ENCODE measurements at regions not wholly inside any gene's neighbourhood (a gene's known extent, or its start where the extent isn't known, plus 50 kb on each side); places are given as distances from the start of the nearest gene placed in this dataset.

DNA sequence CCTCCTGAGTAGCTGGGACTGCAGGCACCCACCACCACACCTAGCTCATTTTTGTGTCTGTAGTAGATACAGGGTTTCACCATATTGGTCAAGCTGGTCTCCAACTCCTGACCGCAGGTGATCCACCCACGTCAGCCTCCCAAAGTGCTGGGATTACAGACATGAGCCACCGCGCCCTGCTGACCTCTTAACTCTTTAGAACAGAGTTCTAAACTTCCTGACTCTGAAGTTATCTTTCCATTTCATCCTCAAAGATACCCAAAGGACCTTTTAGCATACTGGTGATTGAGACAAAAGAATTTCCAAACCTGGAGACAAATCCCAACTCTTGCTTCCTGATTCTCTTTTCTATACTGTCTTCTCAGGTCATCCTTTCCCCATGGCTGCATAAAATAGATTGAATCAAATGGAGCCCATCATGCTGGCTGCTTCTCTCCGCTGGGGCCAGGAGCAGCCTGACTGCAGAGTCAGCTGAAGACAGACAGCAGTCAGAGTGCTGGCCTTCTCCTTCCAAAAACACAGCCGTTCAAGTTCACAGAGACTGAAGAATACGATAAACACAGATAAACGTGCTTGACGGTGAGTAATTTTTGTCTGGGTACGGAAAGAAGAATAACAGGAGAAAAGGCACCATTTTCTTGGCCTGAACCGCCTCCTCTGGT lies 76.5 kb upstream of the ATF7IP2 start:
- no peaks in the 10 kb centered on the region for H3K27me3 ChIP-seq (ENCODE audit: low read depth)
- no peaks in the 10 kb centered on the region for H3K36me3 ChIP-seq
- intact Hi-C loops (cut with DNase I) = no loop called here
- ATAC-seq (no peak), DNase-seq (no peak)
- no peak overlapping the region for H3K4me3 ChIP-seq
- H3K4me1 ChIP-seq = no peaks in the 10 kb centered on the region
- H3K9me3 ChIP-seq = no peaks in the 10 kb centered on the region
- no peak overlapping the region for H3K27ac ChIP-seq
- TF ChIP-seq, protein P1, sequence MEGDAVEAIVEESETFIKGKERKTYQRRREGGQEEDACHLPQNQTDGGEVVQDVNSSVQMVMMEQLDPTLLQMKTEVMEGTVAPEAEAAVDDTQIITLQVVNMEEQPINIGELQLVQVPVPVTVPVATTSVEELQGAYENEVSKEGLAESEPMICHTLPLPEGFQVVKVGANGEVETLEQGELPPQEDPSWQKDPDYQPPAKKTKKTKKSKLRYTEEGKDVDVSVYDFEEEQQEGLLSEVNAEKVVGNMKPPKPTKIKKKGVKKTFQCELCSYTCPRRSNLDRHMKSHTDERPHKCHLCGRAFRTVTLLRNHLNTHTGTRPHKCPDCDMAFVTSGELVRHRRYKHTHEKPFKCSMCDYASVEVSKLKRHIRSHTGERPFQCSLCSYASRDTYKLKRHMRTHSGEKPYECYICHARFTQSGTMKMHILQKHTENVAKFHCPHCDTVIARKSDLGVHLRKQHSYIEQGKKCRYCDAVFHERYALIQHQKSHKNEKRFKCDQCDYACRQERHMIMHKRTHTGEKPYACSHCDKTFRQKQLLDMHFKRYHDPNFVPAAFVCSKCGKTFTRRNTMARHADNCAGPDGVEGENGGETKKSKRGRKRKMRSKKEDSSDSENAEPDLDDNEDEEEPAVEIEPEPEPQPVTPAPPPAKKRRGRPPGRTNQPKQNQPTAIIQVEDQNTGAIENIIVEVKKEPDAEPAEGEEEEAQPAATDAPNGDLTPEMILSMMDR (IDR thresholded peaks at IDR 0.05) = no peak

DNA sequence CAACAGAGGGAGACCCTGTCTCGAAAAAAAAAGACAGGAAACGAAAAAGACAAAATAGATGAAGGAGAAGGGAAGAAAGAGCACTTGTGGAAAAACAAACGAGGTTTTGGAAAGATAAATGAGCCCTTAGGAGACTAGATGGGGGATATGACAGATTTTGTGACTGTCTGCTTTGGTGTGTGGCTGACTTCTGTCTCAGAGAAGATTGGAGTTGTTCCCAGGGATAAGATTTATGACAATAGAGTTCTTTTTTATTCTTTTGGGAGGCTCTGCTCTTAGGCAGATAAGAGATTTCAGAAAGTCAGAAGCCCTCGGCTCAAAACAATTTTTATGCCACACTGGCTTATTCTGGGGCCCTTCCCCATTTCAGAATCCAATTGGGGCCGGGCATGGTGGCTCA lies 73.9 kb upstream of the ATF7IP2 start:
- intact Hi-C loops (cut with DNase I) = no loop called here
- Histone ChIP-seq H3K27ac (no peak overlapping the region), H3K36me3 (no peaks in the 10 kb centered on the region), H3K4me3 (no peak overlapping the region), H3K4me1 (no peaks in the 10 kb centered on the region), H3K9me3 (no peaks in the 10 kb centered on the region), H3K27me3 (ENCODE audit: low read depth) (no peaks in the 10 kb centered on the region)
- DNase-seq (no peak), ATAC-seq (no peak)
- TF ChIP-seq, protein P1 (IDR thresholded peaks at IDR 0.05) = no peak

DNA sequence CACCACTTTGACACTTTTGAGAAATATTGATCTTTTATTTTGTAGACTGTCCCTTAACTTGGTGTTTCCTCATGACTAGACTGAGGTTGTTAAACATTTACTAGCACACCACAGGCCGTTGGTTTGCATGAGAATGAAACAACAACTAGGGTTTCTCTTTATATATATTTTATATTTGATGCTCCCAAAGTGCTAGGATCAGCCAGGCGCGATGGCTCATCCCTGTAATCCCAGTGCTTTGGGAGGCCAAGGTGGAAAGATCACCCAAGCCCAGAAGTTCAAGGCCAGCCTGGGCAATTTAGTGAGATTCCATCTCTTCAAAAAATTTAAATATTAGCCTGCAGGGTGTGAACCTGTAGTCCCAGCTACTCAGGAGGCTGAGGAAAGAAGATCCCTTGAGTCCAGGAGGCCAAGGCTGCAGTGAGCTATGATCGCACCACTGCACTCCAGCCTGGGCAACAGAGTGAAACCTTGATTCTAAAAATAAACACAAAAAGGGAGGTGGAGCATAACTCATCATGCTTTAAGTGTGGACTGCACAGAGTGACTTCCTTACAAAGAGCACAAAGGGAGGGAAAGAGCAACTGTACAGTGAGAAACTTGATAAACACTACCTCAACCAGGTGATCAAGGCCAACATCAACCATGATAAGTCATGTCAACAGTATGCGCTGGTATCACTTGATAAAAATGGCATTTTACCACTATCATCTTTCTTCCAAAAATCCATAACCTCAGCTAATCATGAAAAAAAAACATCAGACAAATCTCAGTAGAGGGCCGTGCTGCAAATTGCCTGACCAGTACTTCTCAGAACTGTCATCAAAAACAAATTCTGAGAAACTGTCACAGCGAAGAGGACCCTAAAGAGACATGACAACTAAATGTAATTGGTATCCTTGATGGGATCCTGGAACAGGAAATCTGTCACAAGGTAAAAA lies 72.8 kb upstream of the ATF7IP2 start:
- TF ChIP-seq, protein P1 (IDR thresholded peaks at IDR 0.05) = no peak

DNA sequence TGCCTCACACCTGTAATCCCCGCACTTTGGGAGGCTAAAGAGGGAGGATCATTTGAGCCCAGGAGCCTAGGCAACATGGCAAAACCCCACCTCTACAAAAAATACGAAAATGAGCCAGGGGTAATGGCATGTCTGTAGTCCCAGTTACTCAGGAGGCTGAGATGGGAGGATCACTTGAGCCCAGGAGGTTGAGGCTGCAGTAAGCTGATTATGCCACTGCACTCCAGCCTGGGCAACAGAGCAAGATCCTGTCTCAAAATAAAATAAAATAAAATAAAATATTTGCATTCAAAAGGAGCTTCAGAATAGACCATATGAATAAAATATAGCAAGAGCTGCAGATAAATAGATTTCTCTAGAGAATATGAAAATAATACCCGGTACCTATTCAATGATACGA lies 71.5 kb upstream of the ATF7IP2 start:
- Histone ChIP-seq H3K9me3 (no peaks in the 10 kb centered on the region), H3K27ac (no peak overlapping the region), H3K4me1 (no peaks in the 10 kb centered on the region), H3K36me3 (no peaks in the 10 kb centered on the region), H3K4me3 (no peak overlapping the region), H3K27me3 (ENCODE audit: low read depth) (no peaks in the 10 kb centered on the region)
- intact Hi-C loops (cut with DNase I) = no loop called here
- TF ChIP-seq, protein P1 (IDR thresholded peaks at IDR 0.05) = no peak
- ATAC-seq = no peak
- DNase-seq = no peak

More for the DNA sequence above, 72.8 kb upstream of the ATF7IP2 start:
- no peaks in the 10 kb centered on the region for H3K36me3 ChIP-seq
- no peak overlapping the region for H3K27ac ChIP-seq
- no peak for DNase-seq
- intact Hi-C loops (cut with DNase I) = no loop called here
- ATAC-seq = no peak
- H3K4me3 ChIP-seq = no peak overlapping the region
- no peaks in the 10 kb centered on the region for H3K4me1 ChIP-seq
- H3K27me3 ChIP-seq (ENCODE audit: low read depth) = no peaks in the 10 kb centered on the region
- H3K9me3 ChIP-seq = no peaks in the 10 kb centered on the region

DNA sequence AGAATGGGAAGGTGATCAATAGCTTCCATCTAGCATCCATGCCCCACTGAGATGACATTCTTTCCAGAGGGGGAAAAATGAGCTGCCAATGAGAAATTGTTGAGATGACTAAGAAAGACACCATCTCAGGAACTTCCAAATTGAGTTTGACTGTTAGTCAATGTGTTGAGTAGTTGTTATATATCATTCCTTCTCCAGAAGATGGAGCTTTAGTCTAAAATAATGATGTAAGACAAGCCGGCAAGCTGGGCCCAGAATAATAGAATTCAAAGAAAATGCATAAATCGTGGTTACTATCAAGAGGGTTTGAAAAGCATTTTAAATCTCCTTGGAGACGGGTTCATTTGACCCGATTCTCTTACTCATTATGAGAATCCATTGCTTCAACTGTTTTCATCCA lies 71.0 kb upstream of the ATF7IP2 start:
- Histone ChIP-seq H3K36me3 (no peaks in the 10 kb centered on the region), H3K27me3 (ENCODE audit: low read depth) (no peaks in the 10 kb centered on the region), H3K4me3 (no peak overlapping the region), H3K27ac (no peak overlapping the region), H3K4me1 (no peaks in the 10 kb centered on the region), H3K9me3 (no peaks in the 10 kb centered on the region)
- DNase-seq (no peak), ATAC-seq (no peak)
- TF ChIP-seq, protein P1 (IDR thresholded peaks at IDR 0.05) = no peak
- intact Hi-C loops (cut with DNase I) = no loop called here
